Spleen (tissue), 11 donors: ENCODE measurements at regions not wholly inside any gene's neighbourhood (a gene's known extent, or its start where the extent isn't known, plus 50 kb on each side); places are given as distances from the start of the nearest gene placed in this dataset.
A peak's percentile ranks its signal among the peaks of the same experiment; 100 is the strongest.

ENCODE experiments used
- DNase-seq: peaks from one replicate; pipeline ENCODE4 v3.0.0-alpha.2; 2020
- H3K27ac ChIP-seq, 8 donors: fragments of 200-600 bp; sonication (generic) in 7 of 8; 1 replicate in 4 of 8; 2 replicates in 4 of 8; pipeline versions ENCODE4 v1.5.0 to v1.8.0; 2016 to 2021; ENCODE audit warnings: inconsistent platforms in 4 of 8, mild to moderate bottlenecking in 4 of 8, moderate library complexity in 1 of 8
- H3K27me3 ChIP-seq, 7 donors: fragments of 200-600 bp; sonication (generic) in 6 of 7; replicated peaks in 1 of 7; 1 replicate in 4 of 7; 2 replicates in 3 of 7; pipeline versions ENCODE4 v1.5.0 to v1.8.0; 2016 to 2021; ENCODE audit warnings: inconsistent platforms in 3 of 7, mild to moderate bottlenecking in 1 of 7
- H3K36me3 ChIP-seq, 6 donors: fragments of 200-600 bp; sonication (generic) in 5 of 6; 1 replicate in 4 of 6; 2 replicates in 2 of 6; pipeline versions ENCODE4 v1.5.0 to v1.8.0; 2016 to 2021; ENCODE audit warnings: inconsistent platforms in 2 of 6
- H3K4me1 ChIP-seq, 6 donors: fragments of 200-600 bp; sonication (generic) in 5 of 6; 1 replicate in 3 of 6; 2 replicates in 3 of 6; pipeline versions ENCODE4 v1.5.0 to v1.8.0; 2016 to 2021; ENCODE audit warnings: inconsistent platforms in 3 of 6
- H3K4me3 ChIP-seq, 8 donors: fragments of 200-600 bp; sonication (generic) in 7 of 8; 1 replicate in 4 of 8; 2 replicates in 4 of 8; pipeline versions ENCODE4 v1.5.0 to v1.8.0; 2016 to 2021; ENCODE audit warnings: inconsistent platforms in 4 of 8, mild to moderate bottlenecking in 4 of 8, moderate library complexity in 2 of 8
- H3K9me3 ChIP-seq, 8 donors: fragments of 200-600 bp; sonication (generic) in 7 of 8; 1 replicate in 4 of 8; 2 replicates in 4 of 8; pipeline versions ENCODE4 v1.5.0 to v1.8.0; 2016 to 2021; ENCODE audit warnings: inconsistent platforms in 4 of 8
- CTCF ChIP-seq, 11 experiments: fragments of 200-600 bp in 7 of 11; fragments of 450-650 bp in 4 of 11; sonication (generic) in 4 of 11; IDR thresholded peaks in 8 of 11; conservative IDR thresholded peaks in 3 of 11; 1 replicate in 7 of 11; 2 replicates in 4 of 11; pipeline versions ENCODE4 v1.4.0 to v1.8.0; 2016 to 2021; ENCODE audit warnings: antibody characterized with exemption in 11 of 11, inconsistent platforms in 4 of 11, mild to moderate bottlenecking in 1 of 11
- POLR2A ChIP-seq, 3 donors: fragments of 450-650 bp; IDR thresholded peaks; one replicate each; pipeline ENCODE4 v1.5.1; 2017; ENCODE audit warnings: antibody characterized with exemption in 3 of 3, mild to moderate bottlenecking in 1 of 3
- POLR2AphosphoS5 ChIP-seq, 3 donors: sonication (generic); formaldehyde crosslinking; IDR thresholded peaks; one replicate each; pipeline ENCODE4 v1.5.1; 2017; ENCODE audit warnings: antibody characterized with exemption in 3 of 3
- WGBS, 5 donors: extraction: QIAGEN DNeasy Blood & Tissue Kit in 3 of 5; methylation state at CpG; one replicate each; pipeline versions ENCODE4 v1.1.5 to v1.1.7; 2013 to 2018; 5-methylcytosine and 5-hydroxymethylcytosine counted together
- intact Hi-C: fragments of 100-400 bp; cut with DNase I; formaldehyde crosslinking; loops from one replicate; pipeline ENCODE4 v1.15.0; 2023; ENCODE audit warnings: low total_unique reads
- donor health status: healthy with polysubstance abuse.
- donor health status: DM: no; HTN: no; CAD: no; lungs with moderate emphysema.
- donor health status: DM: no; HTN: no; CAD: no.
- donor health status: Bipolar disorder and iron deficiency.
- donor health status: healthy.
- donor health status: DM: no; HTN: no; CAD: no.
- donor health status: DM: yes; HTN: yes; CAD: no.

- Histone ChIP-seq H3K36me3 (no peaks in the 10 kb centered on the region), H3K4me1 (peaks cover 25 to 78% (median 47%) of the 10 kb centered on the region in 6 donors), H3K27me3 (no peaks in the 10 kb centered on the region), H3K4me3 (no peak overlapping the region), H3K27ac (peak overlapping the region in 7 of 8 donors; percentile 39 to 71 (median 60)), H3K9me3 (peaks cover 0 to 10% (median 6%) of the 10 kb centered on the region in 8 donors)
- DNase-seq, result no peak
- 51 to 82% (median 70%) methylated on average over 5 of the region's 5 CpGs for WGBS, 5 donors
- peak in 1 of 3 donors; percentile 82 for TF ChIP-seq POLR2AphosphoS5 (IDR thresholded peaks at IDR 0.05)
- TF ChIP-seq CTCF (IDR thresholded peaks at IDR 0.05 in 8 of 11, conservative IDR thresholded peaks at IDR 0.05 in 3 of 11), result no peak
- intact Hi-C loops, result no loop called here
These were observed 59.0 kb downstream of the RIN2 start for GRCh38 chr20:19817017-19817416.

DNA sequence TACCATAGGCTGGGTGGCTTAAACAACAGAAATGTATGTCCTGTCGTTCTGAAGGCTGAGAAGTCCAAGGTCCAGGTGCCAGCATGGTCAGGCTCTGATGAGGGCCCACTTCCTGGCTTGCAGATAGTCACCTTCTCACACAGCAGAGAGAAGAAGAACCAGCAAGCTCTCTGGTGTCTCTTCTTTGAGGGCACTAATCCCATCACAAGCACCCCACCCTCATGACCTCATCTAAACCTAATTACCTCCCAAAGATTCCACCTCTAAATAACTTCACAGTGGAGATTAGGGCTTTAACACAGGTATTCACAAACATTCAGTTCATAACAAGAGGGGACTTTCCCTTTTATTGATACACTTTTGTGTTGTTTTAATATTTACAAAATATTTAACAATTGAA lies 61.1 kb downstream of the RIN2 start:
- intact Hi-C loops, result no loop called here
- no peaks in the 10 kb centered on the region for H3K27me3 ChIP-seq
- H3K27ac ChIP-seq, result no peak overlapping the region
- TF ChIP-seq POLR2AphosphoS5 (IDR thresholded peaks at IDR 0.05), result no peak
- TF ChIP-seq POLR2A (IDR thresholded peaks at IDR 0.05), result no peak
- no peak for TF ChIP-seq CTCF (IDR thresholded peaks at IDR 0.05 in 8 of 11, conservative IDR thresholded peaks at IDR 0.05 in 3 of 11)
- H3K36me3 ChIP-seq, result no peaks in the 10 kb centered on the region
- no peak for DNase-seq
- H3K4me1 ChIP-seq, result peaks cover 25 to 78% (median 47%) of the 10 kb centered on the region in 6 donors
- 68 to 88% (median 78%) methylated on average over 1 of the region's 1 CpG for WGBS, 5 donors
- H3K9me3 ChIP-seq, result peaks cover 0 to 10% (median 6%) of the 10 kb centered on the region in 8 donors
- H3K4me3 ChIP-seq, result no peak overlapping the region

DNA sequence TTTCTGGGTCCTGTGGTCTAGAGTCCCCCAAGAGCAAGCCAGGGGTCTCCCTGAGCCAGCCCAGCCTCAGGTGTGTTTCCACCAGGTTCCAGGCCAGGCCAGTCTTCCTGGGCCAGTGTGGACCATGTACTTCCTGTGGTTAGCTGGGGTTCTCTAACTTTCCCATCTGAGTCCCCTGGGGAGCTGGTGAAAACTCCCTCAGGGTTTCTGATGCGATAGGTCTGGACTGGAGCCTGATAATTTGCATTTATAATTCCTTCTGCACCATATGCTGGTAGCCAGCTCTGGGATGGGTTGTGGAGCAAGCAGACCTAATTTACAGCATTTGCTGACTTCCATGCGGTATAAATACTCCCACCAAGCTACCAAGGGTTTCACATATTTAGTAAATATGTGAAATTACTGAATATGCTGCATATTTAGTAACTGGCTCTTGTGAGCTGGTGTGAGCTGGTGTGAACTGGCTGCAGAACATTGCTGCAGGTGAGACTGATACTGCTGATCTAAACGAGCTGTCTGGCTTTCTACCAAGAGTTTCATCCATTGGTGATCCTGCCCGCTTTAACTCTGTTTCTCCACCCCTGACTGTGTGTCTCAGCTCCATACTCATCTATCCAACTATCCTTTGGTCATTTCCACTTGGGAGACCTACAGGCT lies 62.6 kb downstream of the RIN2 start:
- intact Hi-C loops, result no loop called here
- DNase-seq, result no peak
- 77 to 89% (median 83%) methylated on average over 4 of the region's 4 CpGs for WGBS, 5 donors
- TF ChIP-seq CTCF (IDR thresholded peaks at IDR 0.05 in 8 of 11, conservative IDR thresholded peaks at IDR 0.05 in 3 of 11), result no peak
- no peak for TF ChIP-seq POLR2AphosphoS5 (IDR thresholded peaks at IDR 0.05)
- TF ChIP-seq POLR2A (IDR thresholded peaks at IDR 0.05), result no peak
- H3K27ac ChIP-seq, result peak overlapping the region in 2 of 8 donors; percentile 27 to 36
- H3K4me1 ChIP-seq, result peaks cover 17 to 78% (median 38%) of the 10 kb centered on the region in 6 donors
- H3K27me3 ChIP-seq, result no peaks in the 10 kb centered on the region
- H3K36me3 ChIP-seq, result no peaks in the 10 kb centered on the region
- H3K4me3 ChIP-seq, result no peak overlapping the region
- peaks cover 0 to 10% (median 6%) of the 10 kb centered on the region in 8 donors for H3K9me3 ChIP-seq

- WGBS, 5 donors, result 77 to 84% (median 79%) methylated on average over 3 of the region's 3 CpGs
- intact Hi-C loops, result no loop called here
- DNase-seq, result no peak
- H3K4me3 ChIP-seq, result no peak overlapping the region
- H3K27me3 ChIP-seq, result no peaks in the 10 kb centered on the region
- H3K4me1 ChIP-seq, result peaks cover 7 to 70% (median 29%) of the 10 kb centered on the region in 6 donors
- H3K27ac ChIP-seq, result peak overlapping the region in 5 of 8 donors; percentile 29 to 79 (median 36)
- no peaks in the 10 kb centered on the region for H3K36me3 ChIP-seq
- TF ChIP-seq CTCF (IDR thresholded peaks at IDR 0.05 in 8 of 11, conservative IDR thresholded peaks at IDR 0.05 in 3 of 11) (no peak), POLR2AphosphoS5 (IDR thresholded peaks at IDR 0.05) (no peak), POLR2A (IDR thresholded peaks at IDR 0.05) (no peak)
- peaks cover 0 to 10% (median 6%) of the 10 kb centered on the region in 8 donors for H3K9me3 ChIP-seq
These were observed 63.5 kb downstream of the RIN2 start for GRCh38 chr20:19821606-19822005.
